ENCODE measurements at regions not wholly inside any gene's neighbourhood (a gene's known extent, or its start where the extent isn't known, plus 50 kb on each side); places are given as distances from the start of the nearest gene placed in this dataset.

GRCh38 chr3:182255158-182255557, 538.1 kb upstream of the ATP11B start:
- Histone ChIP-seq H3K27me3 (ENCODE audit: insufficient read depth) (no peaks in the 10 kb centered on the region), H3K4me1 (ENCODE audit: control insufficient read depth in 1 of 2, insufficient read depth in 2 of 2, low read depth in 1 of 2, low read length in 1 of 2) (no peaks in the 10 kb centered on the region), H3K4me2 (no peak overlapping the region), H3K9ac (no peak overlapping the region), H3K9me2 (no peaks in the 10 kb centered on the region), H3K9me3 (no peaks in the 10 kb centered on the region), H2AFZ (ENCODE audit: low read depth) (no peak overlapping the region), H3K79me2 (ENCODE audit: insufficient read depth) (no peaks in the 10 kb centered on the region), H3F3A (replicated peaks; ENCODE audit: insufficient read depth) (no peaks in the 10 kb centered on the region), H4K20me1 (ENCODE audit: insufficient read depth) (no peaks in the 10 kb centered on the region), H3K36me3 (replicated peaks in 1 of 2; ENCODE audit: control insufficient read depth in 1 of 2, insufficient read depth in 2 of 2, low read length in 1 of 2) (no peaks in the 10 kb centered on the region), H3K4me3 (ENCODE audit: low read depth in 2 of 2, low read length in 1 of 2) (no peak overlapping the region), H3K27ac (ENCODE audit: low read depth in 2 of 2, low read length in 1 of 2) (no peak overlapping the region)
- TF ChIP-seq RFX5 (IDR thresholded peaks at IDR 0.05; ENCODE audit: low read length) (no peak), RCOR1 (IDR thresholded peaks at IDR 0.05; ENCODE audit: low read length) (no peak), MXI1 (IDR thresholded peaks at IDR 0.05; ENCODE audit: low read depth, low read length) (no peak)
- DNase-seq, result no peak
- WGBS (ENCODE audit: low lambda C conversion rate), result 65% methylated on average over 2 of the region's 2 CpGs
- CTCF ChIA-PET, result interaction anchor here (0.9 to 2.3 kb wide), 4 partner anchors 11 to 928 kb away, joined by 3 to 7 read pairs (median 4); no protein-coding TSS in a partner anchor
- POLR2A ChIA-PET, result no interaction called here

- Histone ChIP-seq H3F3A (replicated peaks; ENCODE audit: insufficient read depth) (no peaks in the 10 kb centered on the region), H3K4me3 (ENCODE audit: low read depth in 2 of 2, low read length in 1 of 2) (no peak overlapping the region), H3K27me3 (ENCODE audit: insufficient read depth) (no peaks in the 10 kb centered on the region), H3K4me2 (no peak overlapping the region), H3K27ac (ENCODE audit: low read depth in 2 of 2, low read length in 1 of 2) (no peak overlapping the region), H3K9me3 (no peaks in the 10 kb centered on the region), H3K9ac (no peak overlapping the region), H3K9me2 (no peaks in the 10 kb centered on the region), H3K4me1 (ENCODE audit: control insufficient read depth in 1 of 2, insufficient read depth in 2 of 2, low read depth in 1 of 2, low read length in 1 of 2) (no peaks in the 10 kb centered on the region), H2AFZ (ENCODE audit: low read depth) (no peak overlapping the region), H4K20me1 (ENCODE audit: insufficient read depth) (no peaks in the 10 kb centered on the region), H3K36me3 (replicated peaks in 1 of 2; ENCODE audit: control insufficient read depth in 1 of 2, insufficient read depth in 2 of 2, low read length in 1 of 2) (no peaks in the 10 kb centered on the region), H3K79me2 (ENCODE audit: insufficient read depth) (no peaks in the 10 kb centered on the region)
- ChIA-PET CTCF (interaction anchor here (1.1 to 4.2 kb wide), 6 partner anchors 11 to 978 kb away, joined by 4 to 24 read pairs (median 5); no protein-coding TSS in a partner anchor), POLR2A (no interaction called here)
- TF ChIP-seq TEAD4 (IDR thresholded peaks at IDR 0.05; ENCODE audit: borderline replicate concordance, insufficient read depth), result no peak
- no peak for TF ChIP-seq CHD2 (IDR thresholded peaks at IDR 0.05; ENCODE audit: low read length, partially characterized antibody)
- TF ChIP-seq FOXM1 (IDR thresholded peaks at IDR 0.05; ENCODE audit: low read depth), result no peak
- no peak for TF ChIP-seq JUND (IDR thresholded peaks at IDR 0.05)
- TF ChIP-seq CTCF (IDR thresholded peaks at IDR 0.05), result no peak
- no peak for TF ChIP-seq EZH2phosphoT487 (IDR thresholded peaks at IDR 0.05; ENCODE audit: borderline replicate concordance, low read depth)
- TF ChIP-seq, protein P1, sequence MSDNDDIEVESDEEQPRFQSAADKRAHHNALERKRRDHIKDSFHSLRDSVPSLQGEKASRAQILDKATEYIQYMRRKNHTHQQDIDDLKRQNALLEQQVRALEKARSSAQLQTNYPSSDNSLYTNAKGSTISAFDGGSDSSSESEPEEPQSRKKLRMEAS (IDR thresholded peaks at IDR 0.05; ENCODE audit: low read depth), result no peak
- no peak for TF ChIP-seq NRF1 (IDR thresholded peaks at IDR 0.05; ENCODE audit: low read depth, low read length)
- no peak for TF ChIP-seq MXI1 (IDR thresholded peaks at IDR 0.05; ENCODE audit: low read depth, low read length)
- TF ChIP-seq RFX5 (IDR thresholded peaks at IDR 0.05; ENCODE audit: low read length), result no peak
- no peak for TF ChIP-seq YY1 (IDR thresholded peaks at IDR 0.05; ENCODE audit: low read depth)
- no peak for TF ChIP-seq MEF2A (IDR thresholded peaks at IDR 0.05; ENCODE audit: borderline replicate concordance, low read depth)
- TF ChIP-seq NFIC (IDR thresholded peaks at IDR 0.05; ENCODE audit: borderline replicate concordance), result no peak
- no peak for TF ChIP-seq POLR2AphosphoS5 (IDR thresholded peaks at IDR 0.05; ENCODE audit: low read depth, low read length)
- TF ChIP-seq IRF3 (IDR thresholded peaks at IDR 0.05; ENCODE audit: low read depth, low read length), result no peak
- 66% methylated on average over 4 of the region's 4 CpGs for WGBS (ENCODE audit: low lambda C conversion rate)
- DNase-seq, result no peak
Observed at GRCh38 chr3:182257361-182257760, 535.9 kb upstream of the ATP11B start.

Data from SK-N-SH (cell line).